Activated naive CD8-positive, alpha-beta T cell treated with anti-CD3 and anti-CD28 coated beads, Interleukin-2, amount 50 U/mL, for 24 hours (primary cell): ENCODE measurements at regions not wholly inside any gene's neighbourhood (a gene's known extent, or its start where the extent isn't known, plus 50 kb on each side); places are given as distances from the start of the nearest gene placed in this dataset.

Experiments used
- ATAC-seq: fragments of 150-1000 bp; cut with Tn5 transposase; one replicate; pipeline ENCODE4 v1.10.0; 2021
- DNase-seq: peaks from one replicate; pipeline ENCODE4 v3.0.0; 2021
- H3K27ac Mint-ChIP-seq: one replicate; pipeline ENCODE4 v1.8.0; 2021; ENCODE audit warnings: mild to moderate bottlenecking, mixed read lengths
- H3K27me3 Mint-ChIP-seq: one replicate; pipeline ENCODE4 v1.8.0; 2021; ENCODE audit warnings: mixed read lengths
- H3K36me3 Mint-ChIP-seq: one replicate; pipeline ENCODE4 v1.8.0; 2021; ENCODE audit warnings: low read depth, mixed read lengths
- H3K4me1 Mint-ChIP-seq: one replicate; pipeline ENCODE4 v1.8.0; 2021; ENCODE audit warnings: mixed read lengths
- H3K4me3 Mint-ChIP-seq: one replicate; pipeline ENCODE4 v1.8.0; 2021; ENCODE audit warnings: mild to moderate bottlenecking, moderate library complexity, mixed read lengths
- H3K9me3 Mint-ChIP-seq: one replicate; pipeline ENCODE4 v1.8.0; 2021; ENCODE audit warnings: mixed read lengths

DNA sequence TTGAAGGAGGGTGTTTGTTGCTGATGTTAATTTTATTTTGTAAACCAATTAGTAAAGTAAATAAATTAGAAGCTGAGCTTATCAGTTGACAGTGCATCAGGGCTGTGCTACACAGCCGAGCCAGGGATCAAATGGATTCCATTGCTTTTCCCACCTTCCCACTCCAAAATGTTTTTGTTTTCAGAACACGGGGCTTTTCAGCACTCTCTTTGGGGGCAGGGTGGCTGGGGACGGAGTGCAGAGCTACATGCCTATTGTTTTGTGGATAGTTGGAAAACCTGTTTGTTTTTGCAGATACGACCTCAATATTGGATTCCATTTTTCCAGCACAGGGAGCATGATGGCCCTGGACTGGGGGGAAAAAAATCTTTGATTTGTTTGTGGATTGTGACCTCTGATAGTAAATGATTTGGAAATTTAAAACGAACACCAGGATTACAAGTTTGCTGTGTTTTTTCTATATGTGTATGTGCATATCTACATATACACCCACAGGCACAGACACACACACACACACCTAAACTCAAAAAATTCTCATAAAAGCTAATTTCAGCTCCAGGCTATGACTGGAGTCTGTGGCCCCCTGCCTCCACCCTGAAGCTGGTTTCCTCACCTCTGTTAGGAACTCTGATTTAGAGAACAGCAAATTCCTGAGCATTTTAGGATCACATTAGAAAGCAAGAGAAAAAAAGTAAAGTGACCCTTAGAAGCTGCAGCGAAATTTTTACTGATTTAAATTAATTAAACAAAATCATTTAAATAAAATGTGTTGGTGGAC, 371.7 kb upstream of the IRX2 start:
- no peak overlapping the region for H3K4me3 Mint-ChIP-seq
- H3K36me3 Mint-ChIP-seq: no peaks in the 10 kb centered on the region
- H3K4me1 Mint-ChIP-seq: no peaks in the 10 kb centered on the region
- DNase-seq (no peak), ATAC-seq (no peak)
- H3K27me3 Mint-ChIP-seq: peaks cover 27% of the 10 kb centered on the region
- no peak overlapping the region for H3K27ac Mint-ChIP-seq
- H3K9me3 Mint-ChIP-seq: no peaks in the 10 kb centered on the region

DNA sequence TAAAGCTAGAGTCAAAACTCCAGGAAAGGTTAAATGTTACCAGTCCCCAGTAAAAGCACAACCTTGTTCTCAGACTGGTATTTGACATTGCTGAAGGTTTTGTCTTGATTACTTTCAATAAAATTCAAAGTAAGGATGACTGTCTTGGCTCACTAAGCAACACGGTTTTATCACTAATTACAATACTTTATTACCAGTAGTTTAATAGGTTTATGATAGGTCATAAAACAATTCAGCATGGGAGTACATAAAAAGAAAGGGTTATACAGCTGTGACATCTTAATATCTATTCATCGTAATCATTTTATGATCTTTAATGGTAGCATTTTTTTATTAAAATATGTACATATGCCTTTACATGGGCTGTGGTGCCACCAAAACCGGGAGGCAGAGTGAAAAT, 370.7 kb upstream of the IRX2 start:
- Mint-ChIP-seq H3K4me3 (no peak overlapping the region), H3K9me3 (no peaks in the 10 kb centered on the region), H3K4me1 (no peaks in the 10 kb centered on the region), H3K27me3 (peaks cover 33% of the 10 kb centered on the region), H3K36me3 (no peaks in the 10 kb centered on the region), H3K27ac (no peak overlapping the region)
- no peak for ATAC-seq
- no peak for DNase-seq

DNA sequence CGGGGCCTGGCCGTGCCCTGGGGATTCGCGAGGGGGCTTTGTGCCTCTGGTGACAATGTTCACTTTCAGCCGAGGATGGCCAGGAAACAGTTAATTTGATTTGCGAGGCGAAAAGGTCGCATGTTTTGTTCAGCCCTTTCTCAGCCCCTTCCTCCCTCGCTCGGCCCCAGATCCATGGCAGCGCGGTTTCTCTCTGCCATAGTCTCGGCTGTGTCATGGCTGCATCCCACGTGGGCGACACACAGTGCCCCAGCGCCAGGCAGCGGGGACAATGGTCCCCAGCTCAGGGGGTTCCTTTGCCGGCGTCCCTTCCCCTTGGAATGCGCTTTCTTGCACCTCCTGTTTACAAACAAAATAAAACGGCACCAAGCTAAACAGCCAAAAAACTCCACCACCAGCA, 370.3 kb upstream of the IRX2 start:
- Mint-ChIP-seq H3K4me3 (no peak overlapping the region), H3K27me3 (peaks cover 36% of the 10 kb centered on the region)

DNA sequence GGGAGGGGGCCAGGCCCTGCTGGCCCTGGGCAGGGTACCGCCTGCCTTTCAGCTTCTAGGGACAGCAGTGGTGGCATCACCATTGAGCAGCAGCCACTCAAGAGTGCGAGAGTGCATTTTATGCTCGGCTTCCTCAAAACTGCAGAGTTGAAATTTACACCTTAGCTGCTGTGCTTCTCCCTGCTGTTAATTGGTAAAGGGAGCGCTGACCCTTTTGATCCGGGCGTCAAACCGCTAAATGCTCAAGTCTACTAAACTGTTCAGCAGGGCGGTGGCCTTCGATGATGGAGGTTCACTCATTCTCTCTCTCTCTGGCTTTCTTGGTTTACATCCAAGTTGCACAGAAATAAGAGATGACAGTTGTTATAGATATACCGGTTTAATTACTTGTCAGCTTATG, 368.6 kb upstream of the IRX2 start:
- Mint-ChIP-seq H3K4me1 (no peaks in the 10 kb centered on the region), H3K9me3 (peaks cover 4% of the 10 kb centered on the region), H3K27ac (no peak overlapping the region), H3K4me3 (no peak overlapping the region), H3K36me3 (no peaks in the 10 kb centered on the region), H3K27me3 (peaks cover 51% of the 10 kb centered on the region)
- DNase-seq: no peak
- ATAC-seq: no peak

More for the DNA sequence above, 370.3 kb upstream of the IRX2 start:
- DNase-seq: no peak
- no peak overlapping the region for H3K27ac Mint-ChIP-seq
- no peaks in the 10 kb centered on the region for H3K36me3 Mint-ChIP-seq
- H3K9me3 Mint-ChIP-seq: no peaks in the 10 kb centered on the region
- H3K4me1 Mint-ChIP-seq: no peaks in the 10 kb centered on the region
- ATAC-seq: no peak

DNA sequence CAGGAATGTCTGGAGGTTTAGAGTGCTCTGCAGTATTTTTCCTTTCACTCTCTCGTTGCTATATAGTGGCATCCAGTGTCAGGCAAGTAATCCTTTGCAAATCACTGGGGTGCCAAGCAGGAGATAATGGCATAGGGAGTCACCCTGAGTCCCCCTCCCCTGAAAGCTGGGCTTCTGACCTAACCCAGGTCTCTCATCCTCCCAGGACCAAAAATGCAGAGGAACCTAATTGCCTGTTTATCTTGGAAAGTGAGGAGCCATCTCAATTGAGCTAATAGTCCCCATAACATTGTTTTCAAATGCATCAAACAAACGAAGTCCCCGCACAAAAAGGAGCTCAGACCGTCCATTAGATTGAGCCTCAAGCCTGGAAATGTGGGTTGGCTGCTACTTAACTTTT, 368.0 kb upstream of the IRX2 start:
- DNase-seq (no peak), ATAC-seq (no peak)
- no peak overlapping the region for H3K4me3 Mint-ChIP-seq
- no peaks in the 10 kb centered on the region for H3K4me1 Mint-ChIP-seq
- no peak overlapping the region for H3K27ac Mint-ChIP-seq
- peaks cover 4% of the 10 kb centered on the region for H3K9me3 Mint-ChIP-seq
- H3K27me3 Mint-ChIP-seq: peaks cover 53% of the 10 kb centered on the region
- H3K36me3 Mint-ChIP-seq: no peaks in the 10 kb centered on the region

DNA sequence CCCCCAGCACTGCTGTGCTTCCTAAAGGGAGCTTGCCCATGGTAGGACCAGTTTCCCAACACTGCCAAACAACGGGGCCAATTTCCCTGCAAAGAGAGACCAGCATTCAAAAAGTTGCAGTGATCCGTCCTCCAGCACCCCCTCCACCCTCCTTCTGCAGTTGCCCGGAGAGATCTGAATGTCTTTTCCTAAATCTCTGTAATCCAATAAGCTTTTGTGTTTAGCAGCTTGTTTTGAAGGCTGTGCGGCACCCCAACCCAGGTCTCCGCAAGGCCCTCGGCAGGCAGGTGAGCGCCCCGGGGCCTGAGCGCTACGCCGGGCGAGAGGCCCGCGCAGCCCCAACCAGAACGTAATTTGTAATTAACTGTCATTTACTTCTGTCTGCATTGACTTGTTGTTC, 366.9 kb upstream of the IRX2 start:
- DNase-seq (no peak), ATAC-seq (no peak)
- H3K9me3 Mint-ChIP-seq: peaks cover 4% of the 10 kb centered on the region
- peaks cover 54% of the 10 kb centered on the region for H3K27me3 Mint-ChIP-seq
- no peak overlapping the region for H3K27ac Mint-ChIP-seq
- no peaks in the 10 kb centered on the region for H3K36me3 Mint-ChIP-seq
- H3K4me3 Mint-ChIP-seq: no peak overlapping the region
- H3K4me1 Mint-ChIP-seq: no peaks in the 10 kb centered on the region

DNA sequence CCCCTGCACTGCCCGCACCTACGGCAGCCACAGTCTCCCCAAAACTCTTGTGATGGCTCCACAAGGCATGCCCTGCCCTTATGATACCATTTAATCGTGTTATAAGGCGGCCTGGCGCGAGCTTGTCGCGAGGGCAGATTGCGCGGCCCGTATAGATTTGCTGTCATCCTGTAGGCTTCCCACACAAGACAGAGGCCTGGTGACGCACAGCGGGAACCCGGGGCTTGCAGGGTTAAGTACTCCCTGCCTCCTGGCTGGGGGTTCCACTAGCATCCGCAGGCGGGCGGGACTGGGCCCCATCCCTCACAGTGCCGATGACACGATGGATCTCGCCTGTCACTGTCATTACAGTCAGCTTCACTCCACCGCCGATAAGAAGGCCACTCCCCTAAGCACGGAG, 364.9 kb upstream of the IRX2 start:
- peaks cover 47% of the 10 kb centered on the region for H3K27me3 Mint-ChIP-seq
- no peaks in the 10 kb centered on the region for H3K4me1 Mint-ChIP-seq
- peaks cover 4% of the 10 kb centered on the region for H3K9me3 Mint-ChIP-seq
- DNase-seq (no peak), ATAC-seq (no peak)
- no peak overlapping the region for H3K4me3 Mint-ChIP-seq
- H3K36me3 Mint-ChIP-seq: no peaks in the 10 kb centered on the region
- H3K27ac Mint-ChIP-seq: no peak overlapping the region

DNA sequence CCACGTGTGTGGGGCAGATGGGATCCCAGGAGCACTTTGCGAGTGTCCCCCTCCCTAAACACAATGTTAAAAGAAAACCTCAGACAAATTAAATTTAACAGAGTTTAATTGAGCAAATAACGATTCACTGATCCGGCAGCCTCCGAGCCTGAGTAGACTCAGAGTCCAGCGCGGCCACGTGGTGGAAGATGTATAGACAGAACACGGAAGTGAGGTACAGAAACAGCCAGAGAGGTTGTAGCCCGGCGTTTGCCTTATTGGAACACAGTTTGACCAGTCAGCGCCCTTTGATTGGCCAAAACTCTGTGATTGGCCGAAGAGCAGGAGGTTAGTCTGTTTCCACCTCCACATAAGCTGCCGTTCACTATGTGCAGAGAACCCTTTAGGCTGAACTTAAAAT, 363.0 kb upstream of the IRX2 start:
- H3K27ac Mint-ChIP-seq: no peak overlapping the region

DNA sequence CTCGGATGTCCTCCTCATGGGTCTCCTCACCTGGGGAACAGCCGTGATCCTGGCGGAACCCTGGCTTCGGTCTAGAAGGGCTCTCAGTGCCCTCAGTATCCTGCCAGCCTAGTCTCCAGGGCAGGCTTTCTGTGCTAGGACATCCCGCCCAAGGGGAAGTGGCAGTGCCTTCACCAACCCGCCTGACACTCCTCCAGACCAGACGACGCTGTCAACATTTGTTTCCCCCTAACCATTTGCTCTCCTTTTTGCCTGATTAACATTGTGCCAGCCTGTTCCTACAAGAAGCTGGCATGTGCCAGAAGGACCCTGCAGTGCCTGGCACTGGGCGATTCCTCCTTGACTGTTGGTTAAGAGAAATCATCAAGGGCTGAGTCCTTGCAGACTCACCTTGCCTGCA, 358.9 kb upstream of the IRX2 start:
- Mint-ChIP-seq H3K4me1 (no peaks in the 10 kb centered on the region), H3K36me3 (no peaks in the 10 kb centered on the region), H3K27me3 (peaks cover 10% of the 10 kb centered on the region), H3K9me3 (no peaks in the 10 kb centered on the region), H3K27ac (no peak overlapping the region), H3K4me3 (no peak overlapping the region)
- DNase-seq: no peak
- no peak for ATAC-seq

More for the DNA sequence above, 363.0 kb upstream of the IRX2 start:
- Mint-ChIP-seq H3K9me3 (peaks cover 4% of the 10 kb centered on the region), H3K4me3 (no peak overlapping the region), H3K4me1 (no peaks in the 10 kb centered on the region), H3K27me3 (peaks cover 38% of the 10 kb centered on the region), H3K36me3 (no peaks in the 10 kb centered on the region)
- DNase-seq: no peak
- no peak for ATAC-seq

DNA sequence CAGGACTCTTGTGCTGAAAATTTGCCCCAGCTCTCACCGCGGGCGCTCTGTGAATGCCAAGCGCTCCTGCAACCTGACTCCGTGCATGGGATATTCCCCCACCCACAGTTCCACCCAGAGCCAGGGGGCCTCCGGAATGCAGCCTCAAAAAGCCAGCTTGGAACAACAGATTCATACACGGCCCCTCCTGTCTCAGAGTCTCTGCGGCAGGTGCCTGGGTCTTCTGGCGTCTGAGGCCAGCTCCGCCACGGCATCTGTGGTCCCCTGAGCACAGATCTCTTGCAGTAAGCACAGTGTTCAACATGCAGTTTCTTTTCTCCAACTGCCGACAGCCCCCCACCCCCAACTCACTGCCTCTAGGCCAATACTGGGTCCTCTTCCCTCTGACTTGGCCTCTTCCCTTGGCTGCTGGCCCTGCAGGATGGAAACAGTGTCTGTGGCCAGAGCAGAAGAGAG, 355.7 kb upstream of the IRX2 start:
- H3K4me1 Mint-ChIP-seq: no peaks in the 10 kb centered on the region
- no peak for ATAC-seq
- H3K9me3 Mint-ChIP-seq: no peaks in the 10 kb centered on the region
- H3K27me3 Mint-ChIP-seq: peaks cover 22% of the 10 kb centered on the region
- DNase-seq: no peak
- no peaks in the 10 kb centered on the region for H3K36me3 Mint-ChIP-seq
- no peak overlapping the region for H3K4me3 Mint-ChIP-seq
- no peak overlapping the region for H3K27ac Mint-ChIP-seq

DNA sequence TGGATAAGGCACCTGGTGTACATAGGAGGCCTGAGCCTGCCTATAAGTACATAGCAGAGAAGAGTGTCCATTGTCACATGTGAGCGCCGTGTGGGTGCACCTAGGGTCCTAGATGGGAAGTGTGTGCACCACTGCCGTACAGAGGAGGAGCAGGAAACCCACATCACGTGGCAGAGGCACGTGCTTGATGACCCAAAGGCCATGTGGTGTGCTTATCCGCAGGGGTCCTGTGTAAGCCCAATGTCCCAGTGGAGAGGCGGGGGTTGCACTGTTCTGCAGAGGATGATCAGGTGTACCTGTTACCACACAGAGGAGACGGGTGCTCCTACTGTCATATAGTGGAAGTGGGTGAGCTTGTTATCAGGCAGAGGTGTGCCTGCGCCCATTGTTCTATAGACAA, 354.1 kb upstream of the IRX2 start:
- Mint-ChIP-seq H3K27me3 (peaks cover 34% of the 10 kb centered on the region), H3K9me3 (no peaks in the 10 kb centered on the region), H3K4me3 (no peak overlapping the region), H3K27ac (no peak overlapping the region), H3K36me3 (no peaks in the 10 kb centered on the region), H3K4me1 (no peaks in the 10 kb centered on the region)
- DNase-seq: no peak
- no peak for ATAC-seq

DNA sequence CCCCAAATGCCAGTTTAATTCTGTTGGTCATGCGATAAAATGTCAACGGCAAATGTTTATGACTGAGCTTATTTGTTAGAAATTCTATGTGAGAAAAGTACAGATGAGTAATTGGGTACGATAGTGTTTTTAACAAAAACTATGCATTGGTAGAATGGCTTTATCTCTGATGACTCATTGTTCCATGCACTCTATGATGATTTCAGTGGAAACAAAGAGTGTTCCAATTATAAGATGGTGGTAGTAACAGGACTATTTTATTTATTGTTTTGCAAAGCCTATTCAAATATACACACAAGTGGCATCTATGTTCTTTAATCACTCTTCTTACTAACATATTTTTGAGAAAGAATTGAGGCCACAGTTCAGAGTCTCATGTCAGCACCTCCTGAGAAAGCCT, 353.7 kb upstream of the IRX2 start:
- H3K27me3 Mint-ChIP-seq: peaks cover 34% of the 10 kb centered on the region
- ATAC-seq: no peak
- H3K4me1 Mint-ChIP-seq: no peaks in the 10 kb centered on the region
- DNase-seq: no peak
- H3K9me3 Mint-ChIP-seq: no peaks in the 10 kb centered on the region
- no peaks in the 10 kb centered on the region for H3K36me3 Mint-ChIP-seq
- no peak overlapping the region for H3K27ac Mint-ChIP-seq
- no peak overlapping the region for H3K4me3 Mint-ChIP-seq

DNA sequence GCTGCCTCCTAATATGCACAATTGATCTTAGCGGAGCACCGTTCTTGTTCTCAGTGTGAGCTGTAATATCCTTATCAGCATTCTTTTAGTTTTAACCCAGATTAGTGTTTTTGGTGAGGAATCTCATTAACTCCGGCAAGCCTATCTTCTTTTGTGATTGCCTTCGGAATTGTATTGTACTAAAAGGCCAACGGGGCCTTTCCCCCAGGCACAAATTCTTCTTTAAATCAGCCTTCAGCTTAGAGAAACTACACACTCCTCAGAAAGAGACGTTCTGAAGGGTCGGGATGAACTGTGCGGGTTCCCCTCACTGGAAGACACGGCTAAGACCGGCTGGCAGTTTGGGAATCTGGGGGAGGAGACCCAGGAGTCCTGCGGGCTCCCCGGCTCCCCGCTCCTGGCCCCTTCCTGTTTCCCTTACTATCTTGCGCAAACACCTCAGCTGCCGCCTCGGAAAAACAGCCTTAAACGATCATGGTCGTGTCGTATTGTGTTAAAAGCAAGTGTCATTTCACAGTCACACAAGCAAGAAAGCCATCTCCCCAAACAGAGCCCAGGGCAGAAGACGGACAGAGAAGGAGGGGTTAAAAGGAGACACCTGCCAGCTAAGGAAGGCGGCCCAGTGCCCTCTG, 353.1 kb upstream of the IRX2 start:
- Mint-ChIP-seq H3K9me3 (no peaks in the 10 kb centered on the region), H3K36me3 (no peaks in the 10 kb centered on the region)

DNA sequence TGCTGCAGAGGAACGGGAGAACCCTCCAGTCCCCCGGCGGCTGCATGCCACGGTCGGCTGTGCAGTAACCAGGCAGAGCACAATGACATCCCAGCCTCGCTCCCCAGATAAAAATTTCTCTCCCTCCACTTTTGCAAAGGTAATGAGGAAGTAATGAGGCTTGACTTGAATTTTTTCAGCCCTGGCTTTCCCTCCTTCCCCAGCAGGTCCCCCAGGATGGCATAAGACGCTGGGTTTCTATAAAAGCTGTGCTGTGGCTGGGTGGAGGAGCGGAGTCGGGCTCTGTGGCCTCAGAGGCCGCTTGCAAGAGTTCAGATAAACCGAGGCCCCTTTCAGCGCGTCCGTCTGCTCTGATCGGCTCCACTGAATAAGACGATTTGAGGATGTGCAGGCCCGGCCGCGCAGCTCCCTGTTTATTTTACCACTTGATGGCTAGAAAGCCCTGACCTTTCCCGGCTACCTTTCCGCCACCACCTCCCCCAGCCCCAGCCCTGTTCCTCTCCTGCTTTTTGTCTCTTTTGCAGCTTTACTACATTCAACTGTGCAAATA, 351.9 kb upstream of the IRX2 start:
- Mint-ChIP-seq H3K4me1 (no peaks in the 10 kb centered on the region), H3K4me3 (no peak overlapping the region), H3K9me3 (no peaks in the 10 kb centered on the region), H3K27ac (no peak overlapping the region), H3K27me3 (peaks cover 34% of the 10 kb centered on the region), H3K36me3 (no peaks in the 10 kb centered on the region)
- DNase-seq: no peak
- no peak for ATAC-seq

More for the DNA sequence above, 353.1 kb upstream of the IRX2 start:
- Mint-ChIP-seq H3K4me3 (no peak overlapping the region), H3K4me1 (no peaks in the 10 kb centered on the region), H3K27ac (no peak overlapping the region), H3K27me3 (peaks cover 34% of the 10 kb centered on the region)
- DNase-seq: no peak
- no peak for ATAC-seq

DNA sequence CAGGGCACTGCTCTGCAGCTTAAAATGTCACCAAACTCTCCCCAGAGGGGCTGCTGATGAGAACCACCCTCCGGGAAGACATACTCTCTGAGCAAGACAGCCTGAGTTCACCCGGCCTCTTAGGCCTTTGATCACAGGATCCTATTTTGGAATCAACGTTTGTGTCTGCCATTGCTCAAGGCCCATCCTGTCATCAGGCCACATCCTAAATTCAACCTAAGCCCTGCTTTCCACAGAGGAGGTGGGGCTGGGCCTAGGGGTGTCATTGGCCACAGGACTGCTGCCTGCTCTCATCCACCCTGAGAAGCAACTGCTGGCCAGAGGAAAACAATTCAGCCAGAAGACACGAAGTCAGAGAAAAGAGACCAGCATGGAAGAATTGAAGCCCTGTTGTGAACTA, 351.1 kb upstream of the IRX2 start:
- no peak overlapping the region for H3K4me3 Mint-ChIP-seq
- peaks cover 34% of the 10 kb centered on the region for H3K27me3 Mint-ChIP-seq
- H3K4me1 Mint-ChIP-seq: no peaks in the 10 kb centered on the region
- H3K36me3 Mint-ChIP-seq: no peaks in the 10 kb centered on the region
- ATAC-seq (no peak), DNase-seq (no peak)
- no peaks in the 10 kb centered on the region for H3K9me3 Mint-ChIP-seq
- no peak overlapping the region for H3K27ac Mint-ChIP-seq
